CD4-positive, alpha-beta T cell treated with Interleukin-15 for 1 hour (primary cell): ENCODE measurements at regions not wholly inside any gene's neighbourhood (a gene's known extent, or its start where the extent isn't known, plus 50 kb on each side); places are given as distances from the start of the nearest gene placed in this dataset.
"Not testable (repeated sequence)": the region's sequence is repeated elsewhere in the genome, so short reads cannot be mapped to it uniquely, and the experiment has no call there.

Source experiments
- DNase-seq: peaks from one replicate; pipeline ENCODE4 v3.0.0-alpha.2; 2020

DNA sequence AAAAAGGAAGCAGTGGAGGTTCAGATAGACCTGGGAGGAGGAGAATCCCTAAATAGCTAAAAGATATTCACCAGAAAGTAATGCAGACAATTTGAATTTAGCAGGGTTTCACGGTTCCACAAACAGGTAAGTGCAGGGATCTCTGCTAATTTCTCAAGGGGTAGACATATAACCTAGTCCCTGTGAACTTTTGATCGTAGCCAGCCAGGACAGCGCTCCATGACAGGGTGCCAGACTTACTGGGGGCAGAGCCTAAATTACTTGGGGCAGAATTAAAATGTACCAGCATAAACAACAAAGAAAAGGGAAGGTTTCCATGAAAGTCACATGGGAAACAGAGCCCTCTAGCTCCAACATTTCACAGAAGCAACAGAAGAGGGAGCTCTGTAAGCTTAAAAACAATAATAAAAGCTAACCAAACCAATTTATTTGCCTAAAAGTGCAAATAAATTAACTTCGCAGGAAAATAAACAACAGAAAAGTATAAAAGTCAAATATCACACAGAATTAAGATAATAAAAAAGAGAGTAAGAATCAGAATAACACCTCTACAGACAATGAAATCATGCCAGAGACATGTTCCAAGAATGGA lies 198.3 kb downstream of the DUSP10 start:
- DNase-seq = no peak

DNA sequence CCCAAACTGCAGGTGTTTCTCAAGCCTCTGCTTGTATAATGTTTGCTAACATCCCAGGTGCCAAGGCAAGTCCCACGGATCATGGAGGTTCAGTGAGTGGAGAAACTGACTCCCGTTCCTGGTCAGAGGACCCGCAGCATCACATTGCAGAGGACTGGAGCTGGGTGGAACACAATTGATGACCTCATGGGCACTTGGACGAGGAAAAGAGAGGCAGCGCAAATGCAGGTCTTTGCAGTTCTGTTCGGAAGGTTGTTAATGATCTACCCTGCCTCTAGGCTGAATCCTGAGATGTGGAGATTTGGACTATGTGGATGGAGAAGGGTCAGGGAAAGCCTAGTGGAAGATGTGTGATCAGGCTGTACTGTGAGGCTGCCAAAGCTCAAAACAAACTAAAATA lies 192.9 kb downstream of the DUSP10 start:
- DNase-seq = no peak

DNA sequence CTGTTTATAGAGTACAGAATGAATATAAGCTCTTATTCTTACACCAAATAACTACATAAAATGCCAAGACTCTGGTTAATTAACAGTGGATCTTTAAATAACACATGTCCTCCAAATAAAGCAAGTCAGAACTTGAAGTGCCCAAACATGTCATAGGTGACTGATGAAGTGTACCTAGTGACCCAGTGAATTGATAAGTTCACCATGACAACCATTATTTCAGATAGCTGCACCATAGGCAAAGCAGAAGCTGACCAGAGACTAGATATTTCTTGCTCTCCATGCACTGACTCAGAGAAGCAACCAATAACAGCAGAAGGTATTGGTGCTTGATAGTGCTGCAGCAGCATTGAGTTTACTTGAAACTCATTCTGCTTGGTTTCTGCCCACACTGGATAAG lies 192.1 kb downstream of the DUSP10 start:
- no peak for DNase-seq

DNA sequence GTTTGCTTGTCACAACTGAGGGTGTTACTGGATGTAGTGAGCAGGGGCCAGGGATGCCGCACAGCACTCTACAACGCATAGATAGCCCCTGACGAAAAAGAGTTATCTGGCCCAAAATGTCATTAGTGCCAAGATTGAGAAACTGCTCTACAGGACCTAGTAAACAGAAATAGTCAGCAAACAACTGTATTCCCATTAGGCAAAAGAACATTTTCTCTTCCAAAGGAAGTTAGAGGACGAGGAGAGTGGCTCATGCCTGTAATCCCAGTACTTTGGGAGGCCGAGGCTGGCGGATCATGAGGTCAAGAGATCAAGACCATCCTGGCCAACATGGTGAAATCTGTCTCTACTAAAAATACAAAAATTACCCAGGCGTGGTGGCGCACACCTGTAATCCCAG lies 189.1 kb downstream of the DUSP10 start:
- DNase-seq = not testable (repeated sequence)

DNA sequence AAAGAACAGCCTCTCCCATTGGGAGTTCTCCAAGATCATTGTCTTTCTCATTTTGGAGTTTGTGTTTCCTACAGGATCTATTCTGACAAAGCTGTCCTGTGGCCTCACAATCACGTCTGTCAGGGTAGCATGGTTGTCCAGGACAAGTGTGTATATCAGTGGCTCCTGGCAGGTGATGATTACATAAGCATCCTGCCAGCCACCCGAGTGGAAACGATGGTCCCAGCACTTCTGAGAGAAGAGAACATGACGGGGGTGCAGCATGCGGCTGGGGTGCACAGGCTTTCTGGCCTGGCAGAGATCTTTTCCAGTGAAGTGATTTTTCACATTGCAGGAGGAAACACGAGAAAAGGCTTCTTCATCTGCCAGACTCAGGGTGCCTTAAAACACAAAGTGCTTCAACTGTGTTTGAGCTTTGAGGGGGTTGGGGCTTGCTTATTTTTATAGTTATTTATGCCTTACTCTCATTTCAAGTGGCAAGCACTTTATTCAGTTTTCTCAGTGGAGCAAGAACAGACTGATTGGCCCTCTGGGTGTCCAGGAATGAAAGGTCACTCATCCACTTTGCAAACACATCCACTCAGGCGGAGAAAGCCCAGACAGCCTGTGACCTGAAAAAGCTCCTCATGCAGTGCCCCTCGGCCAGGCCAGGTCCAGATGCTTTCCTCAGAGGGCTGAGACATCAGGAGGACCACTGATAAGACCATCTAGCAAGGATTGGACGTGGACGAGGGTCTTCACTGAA lies 186.0 kb downstream of the DUSP10 start:
- no peak for DNase-seq

DNA sequence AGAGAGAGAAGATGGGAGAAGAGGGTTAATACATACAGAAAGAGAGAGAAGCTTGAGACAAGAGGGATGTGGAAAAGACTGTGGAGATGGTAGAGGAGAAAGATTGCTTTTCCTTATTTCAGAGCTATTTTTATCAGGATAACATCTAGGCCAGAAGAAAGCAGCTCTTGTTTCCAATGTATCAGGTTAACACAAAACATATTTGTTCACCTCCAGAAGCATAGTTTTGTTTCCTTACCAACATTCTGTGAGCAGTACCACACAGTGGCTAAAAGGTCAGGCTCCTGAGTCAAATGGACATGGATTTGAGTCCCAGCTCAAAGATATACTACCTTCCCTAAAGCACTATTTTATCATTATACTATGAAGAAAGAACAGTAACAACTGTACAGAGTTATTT lies 185.5 kb downstream of the DUSP10 start:
- no peak for DNase-seq

DNA sequence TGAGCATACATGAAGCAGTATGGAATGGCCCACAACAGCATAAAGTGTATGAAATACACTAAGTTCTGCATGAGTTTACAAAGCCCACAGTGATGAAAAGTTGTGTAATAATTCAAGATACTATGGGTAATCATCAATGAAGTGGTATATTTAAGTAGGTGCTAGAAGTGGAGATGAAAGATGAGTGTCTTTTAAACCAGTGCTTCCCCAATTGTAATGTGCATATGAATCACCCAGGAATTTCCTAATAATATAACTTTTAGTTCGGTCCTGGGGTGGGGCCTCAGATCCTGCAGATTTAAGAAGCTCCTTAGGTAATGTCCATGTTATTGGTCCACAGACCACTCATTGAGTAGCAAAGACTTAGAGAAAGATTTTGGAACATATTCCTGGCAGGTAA lies 184.9 kb downstream of the DUSP10 start:
- DNase-seq = no peak

DNA sequence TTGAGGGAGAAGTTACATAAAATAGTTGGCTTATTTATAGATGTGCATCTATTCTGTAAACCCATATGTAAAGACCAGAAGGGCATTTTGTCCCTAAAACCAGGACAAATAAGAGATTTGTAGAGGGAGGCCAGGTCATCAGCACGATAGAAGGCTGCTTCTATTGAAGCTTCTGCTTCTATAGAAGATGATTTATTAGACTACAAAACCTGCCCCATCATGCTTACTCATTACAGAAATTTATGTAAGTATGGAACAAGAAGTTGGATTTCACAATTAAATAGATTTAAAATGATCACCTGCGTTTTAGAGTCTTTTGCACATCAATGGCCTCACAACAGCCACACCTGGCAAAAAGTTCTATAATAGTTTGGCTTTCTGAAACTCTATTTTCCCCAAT lies 183.5 kb downstream of the DUSP10 start:
- no peak for DNase-seq

DNA sequence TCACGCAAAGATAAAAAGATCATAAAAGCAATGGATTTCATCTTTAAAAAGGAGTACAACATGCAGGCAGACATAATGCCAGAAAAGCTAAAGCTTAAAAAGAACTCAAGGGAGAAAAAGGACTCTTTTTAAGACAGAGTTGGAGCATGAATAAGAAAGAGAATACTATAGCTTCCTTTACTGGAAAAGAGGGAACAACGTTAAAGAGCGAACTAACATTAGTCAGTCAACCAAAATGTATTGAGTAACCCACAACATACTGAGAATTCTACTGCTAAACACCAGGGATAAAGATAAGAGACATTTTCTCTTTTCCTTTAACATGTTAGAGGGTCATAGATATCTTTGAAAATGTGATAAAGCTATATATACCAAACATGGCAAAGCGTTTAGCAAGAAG lies 182.0 kb downstream of the DUSP10 start:
- no peak for DNase-seq

DNA sequence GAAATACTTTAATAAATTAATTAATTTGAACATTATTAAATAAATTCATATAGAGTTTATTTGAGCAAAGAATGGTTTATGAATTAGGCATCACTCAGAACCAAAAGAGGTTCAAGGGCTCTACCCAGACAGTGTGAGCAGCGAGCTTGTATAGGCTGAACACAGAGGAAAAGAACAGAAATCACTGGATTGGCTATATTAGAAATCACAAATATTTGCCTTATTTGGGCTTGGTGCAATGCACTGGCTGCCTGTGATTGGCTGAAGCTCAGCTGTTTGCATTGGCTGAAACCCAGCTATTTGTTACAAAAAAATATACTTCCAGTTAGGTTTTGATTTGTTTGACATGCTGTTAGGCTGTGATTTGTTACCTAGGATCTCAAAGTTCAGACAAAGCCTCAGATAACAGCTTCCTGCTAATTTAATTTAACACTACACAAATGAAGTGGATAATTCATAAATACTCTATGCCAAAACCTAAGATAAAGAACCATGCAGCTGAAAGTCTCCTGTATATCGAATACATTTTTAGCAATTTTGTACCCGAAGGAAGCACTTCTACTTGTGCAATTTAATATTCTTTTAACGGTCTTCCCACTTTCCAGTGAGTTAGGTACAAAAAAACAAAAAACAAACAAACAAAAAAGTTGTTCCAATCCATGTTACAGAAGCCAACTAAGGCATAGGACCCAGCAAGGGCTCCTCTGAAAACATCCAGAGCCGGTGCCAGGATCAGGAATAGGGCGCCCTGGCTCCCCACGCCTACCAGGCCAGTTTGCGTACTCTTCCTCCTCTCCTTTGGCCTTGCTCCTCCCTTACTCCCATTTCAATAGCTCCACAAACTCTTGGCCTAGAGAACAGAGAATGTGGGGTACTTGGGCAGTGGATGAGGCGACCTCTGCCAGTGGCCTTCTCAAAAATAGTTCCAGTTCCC lies 179.1 kb downstream of the DUSP10 start:
- no peak for DNase-seq

DNA sequence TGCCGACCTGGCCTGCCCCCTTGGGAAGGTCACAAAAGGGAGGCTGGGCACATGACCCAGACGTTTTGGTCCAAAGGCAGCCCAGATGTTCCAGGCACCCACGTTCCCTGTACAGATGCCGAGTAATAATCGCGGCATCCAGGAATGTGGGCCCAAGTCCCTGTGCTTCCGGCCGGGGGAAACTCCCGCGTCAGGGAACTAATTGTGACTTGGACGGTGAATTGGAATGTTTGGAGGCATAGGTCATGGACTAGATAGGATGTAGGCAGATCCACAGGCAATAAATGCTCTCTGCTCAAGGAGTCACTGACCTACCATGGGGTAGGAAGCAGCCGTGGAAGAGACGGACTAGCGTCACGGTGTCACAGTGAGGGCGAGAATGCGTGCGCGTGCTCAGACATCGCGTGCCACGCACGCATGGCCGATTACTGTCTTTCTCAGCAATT lies 178.4 kb downstream of the DUSP10 start:
- DNase-seq = no peak

DNA sequence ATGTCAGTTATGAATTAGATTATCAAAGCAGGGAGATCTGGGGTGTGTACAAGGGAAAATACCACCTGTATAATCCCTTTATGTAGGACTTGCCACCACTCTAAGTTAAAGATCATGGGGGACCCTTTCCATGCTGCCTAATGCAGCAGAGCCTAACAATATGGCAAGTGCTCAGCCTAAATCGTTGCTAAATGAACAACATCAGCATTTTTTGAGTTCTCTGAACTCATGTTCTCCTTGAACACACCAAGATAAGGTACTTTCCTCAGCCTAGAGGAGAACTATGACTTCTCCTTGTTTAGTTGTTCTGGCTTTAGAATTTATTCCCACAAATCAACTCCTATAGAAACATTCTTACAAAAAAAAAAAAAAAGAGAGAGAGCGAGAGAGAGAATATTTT lies 177.0 kb downstream of the DUSP10 start:
- no peak for DNase-seq

DNA sequence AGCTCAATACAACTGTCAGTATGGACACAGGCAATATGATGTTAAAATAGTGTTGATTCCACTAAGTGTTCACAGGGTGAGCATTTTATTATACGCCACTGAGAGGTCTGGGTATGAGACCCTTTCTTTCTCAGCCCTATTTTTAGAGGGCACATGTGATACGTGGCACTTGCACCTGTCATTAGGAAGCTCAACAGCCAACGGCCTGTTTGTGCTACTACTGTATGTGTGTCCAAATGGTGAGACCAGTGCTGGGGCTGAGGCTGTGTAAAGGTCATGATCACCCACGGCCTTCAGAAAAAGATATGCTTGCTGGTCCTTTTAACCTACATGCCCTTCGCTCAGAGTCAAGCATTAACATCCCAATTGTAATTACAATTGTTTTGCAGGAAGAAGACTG lies 176.2 kb downstream of the DUSP10 start:
- DNase-seq = no peak

DNA sequence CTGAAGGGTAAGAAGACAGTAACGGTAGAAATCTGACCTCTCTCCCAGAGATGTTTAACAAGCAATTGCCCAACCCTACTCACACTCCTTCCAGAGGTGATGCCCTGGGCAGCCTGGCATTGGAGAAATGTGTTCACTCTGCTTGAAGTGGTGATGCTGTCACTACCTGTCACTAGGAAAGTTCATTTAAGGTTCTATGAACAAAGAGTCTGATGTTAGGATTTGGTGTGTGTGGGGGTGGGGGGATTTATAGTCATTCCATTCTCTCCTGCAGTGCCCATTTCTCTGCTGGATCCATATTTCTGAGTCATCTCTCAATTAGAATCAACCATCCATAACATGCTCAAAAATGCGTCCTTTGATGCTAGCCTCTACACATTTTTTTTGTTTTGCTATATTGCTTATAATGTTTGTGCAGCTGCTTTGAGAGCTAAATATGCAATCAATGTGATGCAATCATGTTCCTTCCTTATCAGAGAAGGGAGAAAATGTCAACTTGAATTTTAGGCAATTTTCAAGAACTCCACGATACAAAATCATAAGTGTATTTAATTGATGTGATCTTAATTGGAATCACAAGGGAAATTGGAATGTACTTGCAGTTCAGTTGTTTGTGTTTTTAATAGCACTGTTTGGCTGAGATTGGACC lies 173.9 kb downstream of the DUSP10 start:
- no peak for DNase-seq

DNA sequence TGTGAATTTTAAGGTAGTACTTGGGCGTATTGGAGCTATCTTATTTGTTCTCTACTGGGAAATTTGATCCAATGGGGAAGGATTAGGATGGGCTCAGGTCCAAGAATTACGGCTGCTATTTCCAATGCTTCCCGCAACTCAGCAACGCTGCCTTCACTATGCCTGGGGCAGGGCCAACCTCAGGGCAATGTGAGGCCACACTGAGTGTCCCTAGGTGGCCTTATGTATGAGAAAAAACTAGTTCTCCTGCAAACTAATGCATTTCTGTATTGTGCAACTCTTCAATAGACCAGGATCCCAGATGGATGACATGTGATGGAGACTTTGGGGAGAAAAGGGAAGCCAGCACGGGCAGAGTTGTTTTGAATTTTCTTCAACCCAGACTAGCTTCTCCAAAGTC lies 168.1 kb downstream of the DUSP10 start:
- DNase-seq = no peak

DNA sequence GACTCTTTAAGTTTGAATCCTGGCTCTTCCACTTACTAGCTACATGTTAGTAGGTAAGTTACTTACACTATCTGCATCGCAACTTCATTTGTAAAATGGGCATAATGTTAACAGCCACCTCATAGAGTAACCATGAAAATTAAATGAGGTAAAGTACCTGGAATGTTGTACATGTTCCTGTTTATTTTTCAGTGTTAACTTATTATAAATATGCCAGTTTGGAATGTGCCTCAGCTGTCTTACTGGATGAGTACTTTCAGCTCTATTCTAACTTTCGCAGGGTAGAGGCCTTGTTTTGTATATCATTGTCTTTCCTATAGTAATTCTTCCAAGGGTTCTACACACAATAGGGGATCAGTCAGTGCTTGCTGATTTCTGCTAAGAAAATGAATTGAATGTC lies 167.4 kb downstream of the DUSP10 start:
- DNase-seq = no peak

DNA sequence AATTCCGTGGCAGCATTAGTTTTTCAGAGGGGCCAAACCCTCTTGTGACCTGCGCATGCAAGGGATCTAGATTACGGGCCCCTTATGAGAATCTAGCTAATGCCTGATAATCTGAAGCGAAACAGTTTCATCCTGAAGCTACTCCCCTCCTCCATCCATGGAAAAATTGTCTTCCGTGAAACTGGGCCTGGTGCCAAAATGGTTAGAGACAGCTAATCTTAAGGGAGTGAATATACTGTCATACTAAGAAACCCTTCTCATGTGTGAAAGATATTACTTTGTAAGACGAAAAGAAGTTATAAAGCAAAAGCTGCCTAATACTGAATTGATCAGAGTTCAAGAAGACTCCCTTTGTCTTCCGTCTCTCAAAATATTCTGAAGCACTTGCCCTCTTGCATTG lies 166.3 kb downstream of the DUSP10 start:
- no peak for DNase-seq

DNA sequence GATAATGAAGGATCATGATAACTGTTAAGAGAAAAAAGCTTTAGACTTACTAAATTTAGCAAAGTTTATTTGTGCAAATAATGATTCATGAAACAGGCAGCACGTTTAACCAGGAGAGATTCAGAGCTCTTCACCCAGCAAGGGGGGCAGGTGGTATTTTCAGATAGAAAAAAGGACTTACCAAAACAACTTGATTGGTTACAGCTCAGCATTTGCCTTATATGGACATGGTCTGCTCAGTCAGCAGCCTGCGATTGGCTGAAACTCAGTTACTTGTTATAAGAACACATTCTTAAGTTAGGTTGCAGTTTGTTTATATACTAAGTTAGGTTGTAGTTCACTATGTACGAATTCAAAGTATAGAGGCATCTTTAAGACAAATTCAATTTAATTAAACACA lies 165.6 kb downstream of the DUSP10 start:
- DNase-seq = no peak

DNA sequence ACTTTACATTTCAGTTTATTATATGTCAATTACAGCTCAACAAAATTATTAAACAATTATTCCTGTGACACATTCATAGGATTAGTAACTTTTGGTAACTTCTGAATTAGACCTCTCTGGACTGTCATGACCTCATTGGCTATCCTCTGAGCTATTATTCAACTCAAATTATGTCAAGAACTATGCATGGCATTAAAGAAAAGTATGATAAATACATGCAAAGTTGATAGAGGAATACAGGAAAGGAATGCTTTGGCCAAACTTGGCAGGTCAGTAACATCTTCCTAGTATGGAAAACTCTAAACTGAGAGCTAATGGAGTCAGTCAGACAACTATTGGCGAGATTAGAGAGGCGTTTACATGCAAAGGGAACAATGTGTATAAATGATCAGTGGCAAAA lies 158.4 kb downstream of the DUSP10 start:
- DNase-seq = no peak

DNA sequence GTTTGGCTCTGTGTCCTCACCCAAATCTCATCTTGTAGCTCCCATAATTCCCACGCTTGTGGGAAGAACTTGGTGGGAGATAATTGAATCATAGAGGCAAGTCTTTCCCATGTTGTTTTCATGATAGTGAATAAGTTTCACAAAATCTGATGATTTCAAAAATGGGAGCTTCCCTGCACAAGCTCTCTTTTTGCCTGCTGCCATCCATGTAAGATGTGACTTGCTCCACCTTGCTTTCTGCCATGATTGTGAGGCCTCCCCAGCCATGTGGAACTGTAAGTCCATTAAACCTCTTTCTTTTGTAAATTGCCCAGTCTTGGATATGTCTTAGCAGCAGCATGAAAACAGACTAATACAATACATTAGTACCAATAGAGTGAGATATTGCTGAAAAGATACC lies 154.9 kb downstream of the DUSP10 start:
- not testable (repeated sequence) for DNase-seq

DNA sequence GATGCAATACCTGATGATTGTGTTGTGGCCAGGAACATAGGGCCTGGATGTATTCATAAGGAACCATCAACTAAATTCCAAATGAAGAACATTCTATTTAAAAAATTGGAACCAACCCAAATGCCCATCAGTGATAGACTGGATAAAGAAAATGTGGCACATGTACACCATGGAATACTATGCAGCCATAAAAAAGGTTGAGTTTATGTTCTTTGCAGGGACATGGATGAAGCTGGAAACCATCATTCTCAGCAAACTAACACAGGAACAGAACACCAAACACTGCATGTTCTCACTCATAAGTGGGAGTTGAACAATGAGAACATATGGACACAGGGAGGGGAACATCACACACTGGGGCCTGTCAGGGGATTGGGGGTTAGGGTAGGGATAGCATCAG lies 150.6 kb downstream of the DUSP10 start:
- DNase-seq = not testable (repeated sequence)

DNA sequence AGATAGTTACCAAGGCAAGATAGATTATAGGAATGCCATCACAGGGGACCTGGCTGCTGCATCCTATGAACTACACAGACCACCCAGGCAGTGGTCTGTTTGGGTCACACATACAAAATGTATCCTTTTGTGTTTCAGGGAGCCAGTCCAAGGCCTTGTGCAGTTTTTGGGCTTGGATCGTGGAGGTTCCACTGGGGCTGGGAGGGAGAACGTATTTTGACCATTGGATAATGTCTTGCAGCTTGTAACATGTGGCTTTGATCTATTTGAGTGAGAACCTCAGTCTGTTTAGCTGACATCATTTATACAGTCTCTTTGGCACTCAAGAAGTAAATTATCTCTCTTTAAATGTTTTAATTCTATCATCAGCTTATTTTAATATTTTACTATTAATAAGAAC lies 147.3 kb downstream of the DUSP10 start:
- no peak for DNase-seq

DNA sequence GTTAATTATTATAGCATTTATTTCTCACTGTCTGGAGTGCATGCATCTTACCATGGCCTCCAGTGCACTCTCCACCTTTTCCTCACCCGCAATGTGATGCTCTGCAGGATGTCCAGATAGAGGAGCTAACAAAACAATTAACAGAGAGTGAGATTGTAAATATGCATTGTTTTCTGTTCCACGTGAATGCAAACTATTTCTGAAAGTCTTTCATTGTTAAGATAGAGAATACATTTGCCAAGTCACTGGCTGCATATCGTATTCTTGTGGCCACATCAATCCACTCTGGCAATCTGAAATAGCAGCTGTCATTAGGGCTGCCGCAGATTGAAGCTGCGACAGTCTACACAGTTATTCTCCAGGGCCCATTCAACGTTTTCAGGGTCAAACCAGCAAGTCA lies 143.8 kb downstream of the DUSP10 start:
- no peak for DNase-seq
